Effector memory CD4-positive, alpha-beta T cell (primary cell): ENCODE measurements at regions not wholly inside any gene's neighbourhood (a gene's known extent, or its start where the extent isn't known, plus 50 kb on each side); places are given as distances from the start of the nearest gene placed in this dataset.

Experiments
- DNase-seq, 3 donors: peaks; one replicate each; pipeline ENCODE4 v3.0.0-alpha.2; 2020
- H3K27ac ChIP-seq: 2 replicates; pipeline ENCODE4 v1.7.0; 2013; ENCODE audit warnings: mild to moderate bottlenecking, low read length, moderate library complexity; ENCODE audit not compliant: insufficient read depth, poor library complexity, severe bottlenecking
- H3K27me3 ChIP-seq: replicated peaks from 2 replicates; pipeline ENCODE4 v1.7.0; 2013; ENCODE audit warnings: mild to moderate bottlenecking, low read length; ENCODE audit not compliant: insufficient read depth, control insufficient read depth, poor library complexity, severe bottlenecking
- H3K36me3 ChIP-seq: 2 replicates; pipeline ENCODE4 v1.7.0; 2013; ENCODE audit warnings: mild to moderate bottlenecking, low read length, moderate library complexity; ENCODE audit not compliant: control insufficient read depth, insufficient read depth
- H3K4me1 ChIP-seq: 2 replicates; pipeline ENCODE4 v1.7.0; 2013; ENCODE audit warnings: low read length, mild to moderate bottlenecking; ENCODE audit not compliant: control insufficient read depth, insufficient read depth, poor library complexity, severe bottlenecking
- H3K4me3 ChIP-seq: 2 replicates; pipeline ENCODE4 v1.7.0; 2013; ENCODE audit warnings: low read length, low read depth, mild to moderate bottlenecking; ENCODE audit not compliant: insufficient read depth, poor library complexity, severe bottlenecking
- H3K9me3 ChIP-seq: 2 replicates; pipeline ENCODE4 v1.7.0; 2013; ENCODE audit warnings: mild to moderate bottlenecking, low read length, moderate library complexity; ENCODE audit not compliant: control insufficient read depth

DNA sequence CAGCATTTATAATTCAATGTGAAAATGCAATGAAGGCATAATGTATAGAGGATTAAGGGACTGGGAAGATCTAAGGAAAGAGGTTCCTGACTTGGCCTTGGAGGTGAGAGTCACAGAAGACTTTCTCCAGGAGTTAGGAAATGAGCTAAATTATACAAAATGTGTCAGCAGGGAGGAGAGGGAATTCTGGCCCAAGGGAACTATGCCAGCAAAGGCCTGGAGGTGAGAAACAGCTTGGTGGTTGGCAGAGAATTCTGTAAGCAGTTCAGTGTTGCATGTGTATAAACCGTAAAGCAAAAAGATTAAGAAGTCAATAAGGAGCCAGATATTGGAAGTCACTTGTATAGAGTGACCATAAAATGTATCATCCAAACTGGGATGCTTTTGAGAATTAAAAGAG, 142.2 kb upstream of the SESN3 start:
- Histone ChIP-seq H3K27me3 (no peaks in the 10 kb centered on the region), H3K4me3 (no peak overlapping the region), H3K27ac (no peak overlapping the region), H3K9me3 (no peaks in the 10 kb centered on the region), H3K4me1 (no peaks in the 10 kb centered on the region), H3K36me3 (no peaks in the 10 kb centered on the region)
- no peak for DNase-seq

DNA sequence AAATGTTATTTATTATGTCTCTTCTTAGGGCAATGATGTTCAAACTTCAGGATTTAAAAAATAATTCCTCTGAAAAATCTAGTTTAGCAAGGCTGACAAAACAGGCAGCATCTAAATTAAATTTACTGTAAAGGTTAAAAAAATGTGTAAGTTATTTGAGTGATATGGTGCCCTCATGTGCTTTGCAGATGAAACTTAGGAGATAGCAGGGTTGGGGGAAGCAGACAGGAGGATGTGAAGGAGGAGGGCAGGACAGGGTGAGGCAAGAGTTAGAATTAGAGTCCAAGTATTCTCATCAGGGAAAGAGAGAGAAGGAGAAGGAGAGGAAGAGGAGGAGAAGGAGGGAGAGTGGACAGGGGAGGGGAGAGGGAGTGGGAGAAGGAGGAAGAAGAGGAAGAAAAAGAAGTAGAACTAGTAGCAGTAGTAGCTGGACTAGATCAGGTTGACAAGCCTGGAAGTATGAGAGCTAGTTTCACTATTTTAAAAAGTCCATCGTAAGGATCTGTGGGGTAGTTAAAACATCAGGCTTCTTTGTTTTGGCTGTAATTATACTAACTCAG, 141.2 kb upstream of the SESN3 start:
- Histone ChIP-seq H3K4me3 (no peak overlapping the region), H3K27me3 (no peaks in the 10 kb centered on the region), H3K36me3 (no peaks in the 10 kb centered on the region), H3K9me3 (no peaks in the 10 kb centered on the region), H3K27ac (no peak overlapping the region), H3K4me1 (no peaks in the 10 kb centered on the region)
- no peak for DNase-seq

DNA sequence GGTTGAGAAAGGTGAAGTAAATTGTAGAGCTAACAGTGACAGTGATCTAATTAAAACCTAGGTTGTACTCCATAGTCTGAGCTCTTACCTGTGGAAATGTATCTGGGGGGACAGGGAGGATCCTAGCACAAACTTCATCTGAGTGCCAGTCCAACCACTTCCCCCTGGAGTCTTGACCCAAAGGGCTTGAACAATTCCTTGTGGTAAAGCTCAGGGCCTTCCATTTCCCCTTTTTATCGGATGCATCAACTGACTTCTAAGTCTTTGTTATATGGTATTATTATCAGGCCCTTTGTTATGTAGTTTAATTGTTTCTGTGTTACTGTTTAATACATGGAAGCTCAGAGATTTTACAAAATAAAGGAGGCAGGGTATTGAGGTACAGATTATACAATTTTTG, 140.2 kb upstream of the SESN3 start:
- H3K36me3 ChIP-seq: no peaks in the 10 kb centered on the region
- DNase-seq: no peak
- no peak overlapping the region for H3K4me3 ChIP-seq
- H3K4me1 ChIP-seq: no peaks in the 10 kb centered on the region
- no peaks in the 10 kb centered on the region for H3K9me3 ChIP-seq
- H3K27ac ChIP-seq: no peak overlapping the region
- H3K27me3 ChIP-seq: no peaks in the 10 kb centered on the region

DNA sequence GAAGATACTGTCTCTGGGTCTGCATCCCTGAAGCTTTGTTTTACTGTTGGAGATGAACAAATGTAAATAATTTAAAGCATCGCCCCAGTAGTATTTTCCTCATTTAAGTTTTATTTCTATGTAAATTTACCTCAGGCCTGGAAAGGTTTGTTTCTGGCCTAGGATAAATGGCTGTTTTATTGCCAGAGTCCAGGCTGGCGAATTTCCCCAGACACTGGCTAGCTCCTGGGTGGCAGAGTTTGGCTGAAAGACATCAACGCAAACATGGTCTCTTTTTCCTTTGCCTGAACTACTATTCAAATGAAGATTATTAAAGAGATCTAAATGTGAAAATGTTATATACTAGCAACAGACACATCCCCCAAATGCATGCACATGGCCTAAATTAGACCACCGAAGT, 136.7 kb upstream of the SESN3 start:
- Histone ChIP-seq H3K4me1 (no peaks in the 10 kb centered on the region), H3K27ac (no peak overlapping the region), H3K9me3 (no peaks in the 10 kb centered on the region), H3K36me3 (no peaks in the 10 kb centered on the region), H3K27me3 (no peaks in the 10 kb centered on the region), H3K4me3 (no peak overlapping the region)
- no peak for DNase-seq

DNA sequence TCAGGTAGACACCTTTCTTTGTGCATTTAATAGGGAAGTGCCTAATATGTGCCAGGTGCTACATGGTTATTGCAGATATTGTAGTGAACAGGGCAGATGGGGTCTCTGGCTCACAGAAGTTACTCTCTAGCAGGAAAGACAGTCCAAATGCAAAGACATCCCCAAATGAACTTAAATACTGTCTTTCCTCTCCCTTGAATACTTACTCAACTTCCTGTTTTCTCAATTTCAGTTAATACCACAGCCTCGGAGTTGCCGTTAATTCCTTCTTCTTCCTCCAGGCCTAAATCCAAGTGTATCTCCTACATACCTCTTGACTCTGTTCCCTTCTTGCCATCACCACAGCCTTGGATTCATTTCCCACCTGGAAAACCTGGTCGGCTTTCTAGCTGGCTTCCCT, 134.3 kb upstream of the SESN3 start:
- no peak overlapping the region for H3K27ac ChIP-seq
- no peaks in the 10 kb centered on the region for H3K36me3 ChIP-seq
- DNase-seq: no peak
- H3K9me3 ChIP-seq: no peaks in the 10 kb centered on the region
- no peaks in the 10 kb centered on the region for H3K4me1 ChIP-seq
- no peaks in the 10 kb centered on the region for H3K27me3 ChIP-seq
- no peak overlapping the region for H3K4me3 ChIP-seq

DNA sequence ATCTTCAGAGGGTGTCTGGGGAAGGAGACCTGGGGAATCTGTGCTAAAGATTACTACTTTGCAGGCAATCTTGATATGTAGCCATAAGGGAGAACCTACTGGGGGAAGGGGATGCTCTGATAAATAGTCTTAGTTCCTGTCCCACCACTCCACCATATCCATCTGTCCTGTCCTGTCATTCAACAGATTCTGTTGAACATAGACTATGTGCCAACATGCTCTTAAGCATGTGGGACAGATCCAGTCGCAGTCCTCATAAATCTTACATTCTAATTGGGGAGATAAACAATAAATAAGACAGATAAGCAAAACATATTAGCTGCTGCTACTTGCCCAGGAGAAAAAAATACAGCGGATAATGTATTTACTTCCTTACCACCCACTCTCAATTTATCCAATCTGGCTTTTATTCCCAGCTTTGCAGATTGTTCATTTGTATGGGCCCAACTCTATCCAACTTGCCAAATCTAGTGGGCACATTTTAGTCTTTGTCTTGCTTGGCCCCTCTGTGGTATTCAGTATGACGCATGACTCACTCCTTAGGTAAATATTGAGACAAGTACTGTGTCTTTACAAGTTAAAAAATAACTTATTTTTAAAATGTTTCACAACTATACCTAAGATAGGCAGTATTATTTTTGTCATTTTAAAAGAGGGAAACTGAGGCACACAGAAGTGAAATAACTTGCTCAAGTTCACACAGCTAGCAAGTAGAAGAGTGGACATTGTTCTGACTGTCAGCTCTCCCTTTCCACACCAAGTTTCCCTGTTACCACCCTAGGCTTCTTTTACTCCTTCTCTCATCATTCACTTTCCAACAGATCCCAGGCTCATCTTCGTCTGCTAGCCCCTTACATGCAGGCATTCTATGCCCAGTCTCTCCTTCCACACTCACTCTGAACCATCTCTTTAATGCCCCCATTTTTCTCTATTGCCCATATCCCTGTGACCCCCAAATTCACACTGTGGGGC, 133.6 kb upstream of the SESN3 start:
- H3K36me3 ChIP-seq: no peaks in the 10 kb centered on the region
- H3K4me3 ChIP-seq: no peak overlapping the region
- no peaks in the 10 kb centered on the region for H3K9me3 ChIP-seq
- no peak overlapping the region for H3K27ac ChIP-seq
- no peak for DNase-seq
- no peaks in the 10 kb centered on the region for H3K4me1 ChIP-seq
- H3K27me3 ChIP-seq: no peaks in the 10 kb centered on the region

DNA sequence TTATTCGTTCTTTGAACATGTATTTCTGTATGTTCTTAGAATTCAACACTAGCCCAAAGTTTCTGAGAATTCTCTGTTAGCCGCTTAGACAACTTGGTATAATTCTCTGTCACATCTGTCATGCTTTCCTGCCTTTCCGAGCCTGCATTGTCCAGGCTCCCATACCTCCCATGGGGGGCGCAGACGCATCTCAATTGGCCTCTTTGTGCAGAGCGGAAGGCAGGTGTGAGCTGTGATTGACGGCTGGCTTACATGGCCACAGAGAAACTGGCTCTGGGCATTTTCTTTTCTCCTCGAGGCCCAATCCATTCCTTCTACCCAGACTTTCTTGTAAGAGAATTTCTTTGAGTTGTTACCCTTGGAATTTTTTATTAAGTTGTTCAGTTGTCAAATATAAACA, 132.7 kb upstream of the SESN3 start:
- H3K4me3 ChIP-seq: no peak overlapping the region
- no peaks in the 10 kb centered on the region for H3K36me3 ChIP-seq
- no peaks in the 10 kb centered on the region for H3K4me1 ChIP-seq
- no peak overlapping the region for H3K27ac ChIP-seq
- no peak for DNase-seq
- H3K9me3 ChIP-seq: no peaks in the 10 kb centered on the region
- H3K27me3 ChIP-seq: no peaks in the 10 kb centered on the region

DNA sequence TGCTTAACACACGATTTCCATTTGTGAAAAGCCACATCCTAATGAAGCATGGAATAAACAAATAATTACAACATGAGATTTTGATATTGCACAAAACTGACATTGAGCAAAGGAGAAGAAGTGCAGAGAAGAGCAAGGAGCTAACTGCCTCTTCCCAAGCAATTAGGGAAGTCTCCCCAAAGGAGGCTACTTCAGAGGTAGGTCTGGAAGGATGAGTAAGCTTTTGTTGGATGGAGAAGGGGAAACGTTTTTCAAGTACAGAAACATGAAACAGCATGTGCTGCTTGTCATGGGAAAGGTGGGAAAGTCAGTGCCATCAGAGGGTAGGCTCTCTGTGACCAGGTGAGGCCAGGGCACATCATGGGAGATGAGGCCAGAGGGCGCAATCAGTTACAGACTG, 132.2 kb upstream of the SESN3 start:
- no peak for DNase-seq
- H3K9me3 ChIP-seq: no peaks in the 10 kb centered on the region
- H3K27ac ChIP-seq: no peak overlapping the region
- no peaks in the 10 kb centered on the region for H3K4me1 ChIP-seq
- no peaks in the 10 kb centered on the region for H3K36me3 ChIP-seq
- no peak overlapping the region for H3K4me3 ChIP-seq
- H3K27me3 ChIP-seq: no peaks in the 10 kb centered on the region

DNA sequence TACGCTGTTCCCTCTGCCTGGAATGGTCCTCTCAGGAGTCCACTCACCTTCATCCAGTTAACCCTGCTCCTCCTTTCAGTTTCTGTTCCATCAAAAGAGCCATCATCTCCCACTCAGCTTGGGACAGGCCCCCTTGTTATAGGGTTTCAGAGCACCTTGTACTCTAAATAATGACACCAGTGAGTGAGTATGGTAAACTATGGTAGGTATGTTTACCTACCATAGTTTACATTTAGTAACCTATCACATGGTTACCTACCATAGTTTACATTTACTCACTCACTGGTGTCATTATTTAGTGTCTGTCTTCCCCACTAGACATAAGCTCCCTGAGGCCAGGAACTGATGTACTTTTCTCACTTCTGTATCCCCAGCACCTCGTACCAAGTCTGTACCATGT, 130.2 kb upstream of the SESN3 start:
- no peak overlapping the region for H3K4me3 ChIP-seq
- no peak overlapping the region for H3K27ac ChIP-seq
- no peaks in the 10 kb centered on the region for H3K36me3 ChIP-seq
- H3K27me3 ChIP-seq: no peaks in the 10 kb centered on the region
- no peak for DNase-seq
- no peaks in the 10 kb centered on the region for H3K4me1 ChIP-seq
- H3K9me3 ChIP-seq: no peaks in the 10 kb centered on the region

DNA sequence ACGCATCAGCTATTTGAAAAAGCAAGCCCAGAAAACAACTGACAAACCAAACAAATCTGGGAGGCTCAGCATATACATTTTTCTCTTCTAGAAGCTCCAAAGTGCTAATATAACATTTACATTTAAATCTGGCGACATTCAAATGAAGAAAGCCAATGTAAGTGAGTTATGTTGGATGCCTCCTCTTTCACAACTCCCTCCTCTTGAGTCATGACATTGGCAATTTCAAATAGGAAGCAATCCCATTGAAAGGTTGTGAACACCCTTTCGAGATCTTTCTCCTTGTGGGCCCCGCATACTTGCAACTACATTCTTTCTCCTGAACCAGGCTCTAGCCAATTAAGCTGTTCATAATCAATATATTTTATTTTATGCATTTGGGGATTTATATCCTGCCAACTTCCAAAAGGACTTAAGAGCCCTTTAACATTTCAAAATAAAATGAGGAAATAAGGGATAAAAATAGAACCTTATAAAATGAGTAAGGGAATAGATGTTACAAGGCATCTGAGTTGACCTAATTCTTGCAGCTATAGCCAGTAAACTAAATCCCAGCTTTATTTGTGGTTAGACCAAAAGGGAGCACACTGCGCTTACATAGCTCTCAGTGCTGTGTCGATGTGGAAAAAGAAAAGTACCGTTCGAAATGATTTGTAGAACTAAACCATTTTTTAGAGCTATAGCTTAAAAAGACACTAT, 129.5 kb upstream of the SESN3 start:
- no peaks in the 10 kb centered on the region for H3K4me1 ChIP-seq
- DNase-seq: no peak
- no peaks in the 10 kb centered on the region for H3K9me3 ChIP-seq
- H3K27ac ChIP-seq: no peak overlapping the region
- H3K36me3 ChIP-seq: no peaks in the 10 kb centered on the region
- H3K27me3 ChIP-seq: no peaks in the 10 kb centered on the region
- no peak overlapping the region for H3K4me3 ChIP-seq
